HFFc6 (cell line): ENCODE measurements at regions not wholly inside any gene's neighbourhood (a gene's known extent, or its start where the extent isn't known, plus 50 kb on each side); places are given as distances from the start of the nearest gene placed in this dataset.

ENCODE experiments used
- DNase-seq: peaks from one replicate; pipeline ENCODE4 v3.0.0-alpha.2; 2018
- H3K27ac Mint-ChIP-seq: 2 replicates; pipeline ENCODE4 v1.8.0; 2020; ENCODE audit warnings: mild to moderate bottlenecking, mixed read lengths
- H3K27me3 Mint-ChIP-seq: 2 replicates; pipeline ENCODE4 v1.8.0; 2021; ENCODE audit warnings: mild to moderate bottlenecking, moderate library complexity, mixed read lengths; ENCODE audit not compliant: insufficient read depth
- H3K36me3 Mint-ChIP-seq: 2 replicates; pipeline ENCODE4 v1.8.0; 2021; ENCODE audit warnings: low read depth, mixed read lengths
- H3K4me1 Mint-ChIP-seq: 2 replicates; pipeline ENCODE4 v1.8.0; 2020; ENCODE audit warnings: low read depth, mixed read lengths
- H3K4me3 Mint-ChIP-seq: 2 replicates; pipeline ENCODE4 v1.8.0; 2020; ENCODE audit warnings: mild to moderate bottlenecking, moderate library complexity, mixed read lengths
- H3K9me3 Mint-ChIP-seq: 2 replicates; pipeline ENCODE4 v1.8.0; 2020; ENCODE audit warnings: mild to moderate bottlenecking, mixed read lengths
- CTCF ChIP-seq: fragments of 200-600 bp; sonication (generic); IDR thresholded peaks from 2 replicates; pipeline ENCODE4 v1.5.0; 2021; ENCODE audit warnings: antibody characterized with exemption, mild to moderate bottlenecking

- no peak for TF ChIP-seq CTCF
- Mint-ChIP-seq H3K27ac (no peak overlapping the region), H3K27me3 (peaks cover 6% of the 10 kb centered on the region), H3K36me3 (no peaks in the 10 kb centered on the region), H3K4me1 (peaks cover 9% of the 10 kb centered on the region), H3K9me3 (no peaks in the 10 kb centered on the region), H3K4me3 (no peak overlapping the region)
- no peak for DNase-seq
Observed at GRCh38 chr2:18238209-18238608, 322.2 kb downstream of the RDH14 start.

- TF ChIP-seq CTCF, result no peak
- H3K36me3 Mint-ChIP-seq, result no peaks in the 10 kb centered on the region
- H3K4me1 Mint-ChIP-seq, result peaks cover 15% of the 10 kb centered on the region
- H3K9me3 Mint-ChIP-seq, result no peaks in the 10 kb centered on the region
- H3K27me3 Mint-ChIP-seq, result peaks cover 4% of the 10 kb centered on the region; the same call in 1 of the 2 replicates
- DNase-seq, result no peak
- H3K4me3 Mint-ChIP-seq, result no peak overlapping the region
- no peak overlapping the region for H3K27ac Mint-ChIP-seq
Observed at GRCh38 chr2:18237298-18237697, 323.2 kb downstream of the RDH14 start.

DNA sequence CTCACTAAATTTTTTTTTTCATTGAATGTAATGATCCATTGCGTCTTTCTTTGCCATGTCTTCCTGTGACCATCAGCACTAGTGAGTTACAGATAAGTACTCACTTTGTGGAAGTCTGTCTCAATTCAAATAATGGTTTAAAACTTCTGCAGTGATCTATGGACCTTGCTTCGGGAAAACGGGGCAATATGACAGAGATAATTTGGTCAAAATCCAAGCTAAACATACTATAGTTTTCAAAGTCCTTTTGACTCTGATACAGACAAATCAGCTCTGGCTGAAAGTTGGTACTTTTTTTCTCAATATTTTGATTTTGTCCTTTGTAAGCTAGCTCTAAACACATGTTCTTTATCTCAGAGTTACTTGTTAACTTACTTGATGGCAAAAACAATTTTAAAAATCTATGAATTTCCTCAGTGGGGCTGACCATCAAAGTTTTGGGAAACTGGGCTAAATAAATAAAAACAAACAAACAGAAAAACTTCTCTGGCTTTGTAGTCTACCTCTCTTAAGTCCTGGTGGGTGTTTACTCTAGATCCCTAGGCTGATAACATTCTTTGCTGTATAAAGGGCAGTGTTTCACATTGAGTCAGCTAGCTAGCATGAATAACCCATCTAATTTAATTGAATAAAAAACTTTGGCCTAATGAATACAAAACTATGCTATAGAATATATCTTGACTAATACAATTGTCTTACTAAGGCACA, 327.6 kb downstream of the RDH14 start:
- Mint-ChIP-seq H3K27me3 (peaks cover 5% of the 10 kb centered on the region), H3K4me3 (no peak overlapping the region), H3K4me1 (peaks cover 15% of the 10 kb centered on the region), H3K27ac (no peak overlapping the region), H3K36me3 (no peaks in the 10 kb centered on the region), H3K9me3 (no peaks in the 10 kb centered on the region)
- peak; percentile 26 for DNase-seq
- no peak for TF ChIP-seq CTCF

DNA sequence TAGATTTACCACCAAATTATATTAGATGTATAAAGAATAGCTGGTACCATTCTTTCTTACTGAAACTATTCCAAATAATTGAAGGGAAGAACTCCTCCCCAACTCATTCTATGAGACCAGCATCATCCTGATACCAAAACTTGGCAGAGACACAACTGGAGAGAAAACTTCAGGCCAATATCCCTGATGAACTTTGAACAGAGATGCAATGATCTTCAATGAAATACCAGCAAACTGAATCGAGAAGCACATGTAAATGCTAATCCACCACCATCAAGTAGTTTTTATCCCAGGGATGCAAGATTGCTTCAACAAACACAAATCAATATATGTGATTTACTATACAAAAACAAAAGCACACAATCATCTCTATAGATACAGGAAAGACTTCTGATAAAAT, 329.8 kb downstream of the RDH14 start:
- no peak overlapping the region for H3K27ac Mint-ChIP-seq
- peaks cover 15% of the 10 kb centered on the region for H3K4me1 Mint-ChIP-seq
- no peak for DNase-seq
- H3K27me3 Mint-ChIP-seq, result peaks cover 8% of the 10 kb centered on the region
- no peaks in the 10 kb centered on the region for H3K36me3 Mint-ChIP-seq
- no peak for TF ChIP-seq CTCF
- no peak overlapping the region for H3K4me3 Mint-ChIP-seq
- H3K9me3 Mint-ChIP-seq, result no peaks in the 10 kb centered on the region

GRCh38 chr2:18219676-18220075, 340.8 kb downstream of the RDH14 start:
- H3K4me3 Mint-ChIP-seq, result no peak overlapping the region
- TF ChIP-seq CTCF, result peak; percentile 63
- H3K36me3 Mint-ChIP-seq, result no peaks in the 10 kb centered on the region
- no peaks in the 10 kb centered on the region for H3K4me1 Mint-ChIP-seq
- no peak overlapping the region for H3K27ac Mint-ChIP-seq
- peaks cover 3% of the 10 kb centered on the region for H3K27me3 Mint-ChIP-seq
- peak; percentile 5 for DNase-seq
- no peaks in the 10 kb centered on the region for H3K9me3 Mint-ChIP-seq
